Middle frontal gyrus (tissue), 1 donor: ENCODE measurements at regions not wholly inside any gene's neighbourhood (a gene's known extent, or its start where the extent isn't known, plus 50 kb on each side); places are given as distances from the start of the nearest gene placed in this dataset.
"Not testable (repeated sequence)": the region's sequence is repeated elsewhere in the genome, so short reads cannot be mapped to it uniquely, and the experiment has no call there.

Experiments
- DNase-seq: peaks from one replicate; pipeline ENCODE4 v3.0.0-alpha.2; 2015; ENCODE audit warnings: low spot score; ENCODE audit errors: extremely low spot score

DNA sequence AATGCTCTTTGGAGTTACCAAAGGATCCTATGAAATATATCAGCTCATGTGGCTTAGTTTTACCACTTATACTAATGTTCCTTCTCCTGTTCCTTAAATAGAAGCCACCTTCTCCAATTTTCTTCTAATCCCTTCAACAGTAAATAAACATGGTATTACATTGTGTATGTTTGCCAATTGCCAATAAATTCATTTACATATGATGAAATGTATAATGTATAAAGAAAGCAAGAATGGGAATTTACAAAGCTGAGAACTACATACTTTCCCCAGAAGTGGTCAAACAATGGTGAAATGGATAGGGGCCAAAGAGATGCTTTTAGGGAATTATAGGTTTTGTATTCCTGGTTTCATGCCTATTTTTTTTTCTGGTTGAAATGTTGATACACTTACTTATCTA lies 894.2 kb upstream of the CRIM1 start:
- no peak for DNase-seq

- DNase-seq, result no peak
These were observed 900.5 kb upstream of the CRIM1 start for GRCh38 chr2:35454966-35455638.

DNA sequence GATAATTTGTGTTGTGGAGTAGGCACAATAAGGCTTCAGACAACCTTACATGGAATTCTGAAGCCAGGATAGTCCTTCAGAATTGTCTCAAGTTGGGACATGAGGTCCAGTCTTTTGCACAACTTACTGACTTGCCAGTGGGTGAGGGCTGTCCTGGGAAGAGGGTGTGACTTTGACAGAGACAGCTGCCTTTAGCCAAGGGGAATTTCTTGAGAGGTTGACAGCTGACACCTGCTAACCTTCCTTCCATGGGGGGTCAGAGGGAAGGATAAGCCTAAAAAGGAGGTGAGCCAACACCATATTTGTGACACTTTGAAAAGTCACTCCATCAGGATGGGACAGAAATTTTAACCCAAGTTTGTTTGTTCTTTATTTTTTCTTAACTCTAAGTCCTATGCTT lies 907.8 kb upstream of the CRIM1 start:
- no peak for DNase-seq

- DNase-seq, result no peak
These were observed 908.4 kb upstream of the CRIM1 start for GRCh38 chr2:35447215-35447614.

DNA sequence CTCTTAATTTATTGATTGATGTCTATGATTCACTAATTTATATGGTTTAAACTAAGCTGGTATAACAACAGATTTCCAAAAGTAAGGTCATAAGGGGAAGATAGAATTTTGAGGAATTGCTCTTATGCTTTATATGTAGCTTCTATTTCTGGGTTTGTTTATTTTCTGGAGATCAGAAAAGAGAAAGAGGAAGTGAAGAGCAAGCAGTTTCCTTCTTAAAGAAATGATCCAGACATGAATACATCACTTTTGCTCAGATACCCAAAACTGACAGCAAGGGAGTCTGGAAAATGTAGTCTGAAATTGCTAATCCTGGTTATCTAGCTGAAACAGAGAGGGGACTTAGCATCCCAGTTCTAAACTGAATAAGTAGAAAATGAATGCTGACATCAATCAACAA lies 912.5 kb upstream of the CRIM1 start:
- DNase-seq, result no peak

DNA sequence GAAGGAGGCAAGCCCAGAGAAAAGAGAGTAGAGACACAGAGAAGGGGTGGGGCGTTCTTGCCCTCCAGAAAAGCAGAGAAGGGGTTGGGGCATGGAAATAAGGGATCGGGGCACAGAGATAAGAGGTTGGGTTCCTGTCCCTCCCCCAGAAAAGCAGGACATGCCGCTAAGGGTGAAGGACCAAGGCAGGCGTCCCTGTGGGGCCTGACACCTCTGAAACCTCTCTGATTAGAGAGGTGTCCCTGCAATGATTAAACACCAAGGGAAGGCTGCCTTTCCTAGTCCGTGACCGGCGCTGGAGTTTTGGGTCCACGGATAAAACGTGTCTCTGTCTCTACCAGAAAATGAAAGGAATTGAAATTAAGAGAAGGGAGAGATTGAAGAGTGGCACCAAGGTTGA lies 914.0 kb upstream of the CRIM1 start:
- DNase-seq, result not testable (repeated sequence)

DNA sequence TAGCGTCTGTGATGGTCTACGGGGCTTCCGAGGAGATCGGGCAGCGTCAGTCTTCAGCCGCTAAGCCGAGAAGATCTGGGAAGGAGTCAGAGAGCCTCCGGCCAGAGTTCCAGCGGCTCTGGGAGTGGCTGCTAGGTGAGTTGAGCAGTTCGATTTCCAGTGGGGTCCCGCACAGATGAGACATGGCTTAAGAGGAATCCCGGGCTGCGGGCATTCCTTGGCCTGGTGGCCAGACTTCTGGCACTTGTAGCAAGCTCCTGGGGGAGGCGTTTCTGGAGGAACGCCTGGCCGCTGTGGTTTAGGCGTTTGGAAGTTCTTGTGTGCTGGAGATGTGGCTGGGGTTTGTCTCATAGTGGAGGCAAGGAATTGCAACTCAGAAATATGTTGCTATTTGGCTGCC lies 915.3 kb upstream of the CRIM1 start:
- not testable (repeated sequence) for DNase-seq

DNA sequence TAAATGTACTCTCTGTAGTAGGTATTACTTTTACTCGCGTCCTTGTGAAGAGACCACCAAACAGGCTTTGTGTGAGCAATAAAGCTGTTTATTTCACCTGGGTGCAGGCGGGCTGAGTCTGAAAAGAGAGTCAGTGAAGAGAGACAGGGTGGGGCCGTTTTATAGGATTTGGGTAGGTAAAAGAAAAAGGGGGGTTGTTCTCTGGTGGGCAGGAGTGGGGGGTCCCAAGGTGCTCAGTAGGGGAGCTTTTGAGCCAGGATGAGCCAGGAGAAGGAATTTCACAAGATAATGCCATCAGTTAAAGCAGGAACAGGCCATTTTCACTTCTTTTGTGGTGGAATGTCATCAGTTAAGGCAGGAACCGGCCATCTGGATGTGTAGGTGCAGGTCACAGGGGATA lies 918.7 kb upstream of the CRIM1 start:
- not testable (repeated sequence) for DNase-seq

GRCh38 chr2:35428548-35428947 lies 927.0 kb upstream of the CRIM1 start:
- DNase-seq, result no peak

DNA sequence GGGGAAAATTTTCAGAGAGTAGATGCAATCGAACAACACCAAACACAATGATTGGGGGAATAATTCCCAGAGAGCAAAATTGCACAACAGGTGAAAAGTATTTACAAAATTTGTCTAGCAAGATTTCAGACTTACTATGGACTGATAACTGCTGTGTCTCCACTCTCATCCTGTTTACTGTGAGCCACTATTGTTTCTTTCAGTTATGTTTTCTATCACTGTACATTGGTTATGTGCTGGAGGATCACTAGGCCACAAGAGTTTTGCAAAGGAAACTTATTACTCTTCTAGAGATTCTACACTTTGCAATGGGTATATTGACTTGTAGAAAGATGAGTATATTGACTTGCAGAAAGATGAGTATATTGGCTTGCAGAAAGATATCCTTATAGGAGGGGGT lies 934.1 kb upstream of the CRIM1 start:
- no peak for DNase-seq

DNA sequence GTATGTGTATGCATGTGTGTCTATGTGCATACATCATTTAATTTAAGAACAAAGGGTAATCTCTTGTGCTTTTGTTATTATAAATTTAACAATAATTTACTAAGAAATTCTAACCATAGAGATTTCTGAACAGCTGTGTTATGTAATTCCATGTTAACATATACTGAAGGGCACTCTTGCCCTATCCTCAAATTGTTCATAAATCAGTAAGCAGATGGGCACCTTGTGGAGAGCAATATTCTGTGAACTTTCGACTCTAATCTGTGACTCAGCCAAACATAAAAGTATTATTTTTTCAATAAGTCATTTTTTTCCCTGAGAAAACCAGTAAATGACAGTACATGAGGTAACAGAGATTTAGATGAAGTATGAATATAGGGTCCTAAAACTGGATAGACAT lies 938.3 kb upstream of the CRIM1 start:
- no peak for DNase-seq

GRCh38 chr2:35416391-35417140 lies 939.0 kb upstream of the CRIM1 start:
- no peak for DNase-seq

GRCh38 chr2:35415942-35416341 lies 939.6 kb upstream of the CRIM1 start:
- no peak for DNase-seq

- no peak for DNase-seq
These were observed 940.3 kb upstream of the CRIM1 start for GRCh38 chr2:35415282-35415681.

GRCh38 chr2:35410431-35411061 lies 945.0 kb upstream of the CRIM1 start:
- DNase-seq, result no peak

GRCh38 chr2:35409762-35410161 lies 945.8 kb upstream of the CRIM1 start:
- DNase-seq, result no peak

- no peak for DNase-seq
These were observed 947.3 kb upstream of the CRIM1 start for GRCh38 chr2:35408320-35408719.

GRCh38 chr2:35391736-35392442 lies 963.7 kb upstream of the CRIM1 start:
- no peak for DNase-seq

DNA sequence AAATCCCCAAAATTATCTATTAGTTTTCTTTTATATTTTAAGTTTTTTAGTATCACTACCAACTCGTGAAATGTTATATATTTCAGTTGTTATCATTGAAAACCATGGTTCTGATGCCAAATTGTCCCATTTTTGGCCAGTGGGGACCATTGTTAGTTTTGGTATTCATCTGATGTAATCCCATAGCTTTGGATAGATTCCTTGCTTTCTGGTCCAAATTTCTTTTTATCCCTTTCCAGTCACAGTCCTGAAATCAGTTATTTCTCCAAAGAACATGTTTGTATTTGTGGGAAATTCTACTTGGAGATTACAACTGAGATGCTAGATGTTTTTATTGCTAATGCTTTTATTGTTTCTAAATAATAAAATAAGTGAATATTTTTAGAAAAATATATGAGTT lies 976.8 kb upstream of the CRIM1 start:
- DNase-seq, result no peak

- DNase-seq, result no peak
These were observed 980.7 kb upstream of the CRIM1 start for GRCh38 chr2:35374845-35375244.

DNA sequence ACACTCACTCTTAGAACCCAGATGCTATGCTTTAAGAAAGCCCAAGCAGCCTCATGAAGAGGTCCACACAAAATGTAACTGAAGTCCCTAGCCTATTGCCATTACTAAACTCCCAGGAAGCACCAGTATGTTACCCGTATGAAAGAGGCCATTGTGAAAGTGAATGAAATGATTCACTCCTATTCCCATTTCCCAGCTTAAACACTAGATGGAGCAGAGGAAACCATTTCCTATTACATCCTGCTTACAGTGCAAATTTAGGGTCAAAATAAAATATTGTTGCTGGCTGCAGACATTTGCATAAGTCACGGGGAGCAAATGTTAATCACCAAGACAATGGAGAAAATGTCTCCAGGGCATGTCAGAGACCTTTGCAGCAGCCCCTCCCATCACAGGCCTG lies 989.7 kb upstream of the CRIM1 start:
- DNase-seq, result no peak

- no peak for DNase-seq
These were observed 999.2 kb upstream of the CRIM1 start for GRCh38 chr2:35356332-35356731.
